ENCODE measurements at regions not wholly inside any gene's neighbourhood (a gene's known extent, or its start where the extent isn't known, plus 50 kb on each side); places are given as distances from the start of the nearest gene placed in this dataset.
A peak's percentile ranks its signal among the peaks of the same experiment; 100 is the strongest.
"Not testable (repeated sequence)": the region's sequence is repeated elsewhere in the genome, so short reads cannot be mapped to it uniquely, and the experiment has no call there.

- CTCF ChIA-PET, result interaction anchor here (0.5 to 2.8 kb wide), 16 partner anchors 10 to 576 kb away, joined by 3 to 12 read pairs (median 4); no protein-coding TSS in a partner anchor
- POLR2A ChIA-PET, result no interaction called here
- DNase-seq (ENCODE audit: low read depth, low spot score), result no peak
Observed at GRCh38 chr7:132004529-132004928, 448.1 kb upstream of the PODXL start.

GRCh38 chr7:132002343-132002968 lies 446.0 kb upstream of the PODXL start:
- CTCF ChIA-PET, result interaction anchor here (2.8 kb wide), 1 partner anchor 143 kb away, joined by 12 read pairs; no protein-coding TSS in a partner anchor
- TF ChIP-seq CTCF (IDR thresholded peaks at IDR 0.05; ENCODE audit: insufficient read depth, low read length, missing control alignments), result no peak
- POLR2A ChIA-PET, result no interaction called here
- H3K4me3 ChIP-seq (ENCODE audit: low read depth, low read length), result no peak overlapping the region
- DNase-seq (ENCODE audit: low read depth, low spot score), result no peak

More at GRCh38 chr7:132004529-132004928, 448.1 kb upstream of the PODXL start:
- peak; percentile 43 for TF ChIP-seq CTCF (IDR thresholded peaks at IDR 0.05; ENCODE audit: insufficient read depth, low read length, missing control alignments)
- no peak overlapping the region for H3K4me3 ChIP-seq (ENCODE audit: low read depth, low read length)

- CTCF ChIA-PET, result no interaction called here
- H3K4me3 ChIP-seq (ENCODE audit: low read depth, low read length), result no peak overlapping the region
- POLR2A ChIA-PET, result no interaction called here
- TF ChIP-seq CTCF (IDR thresholded peaks at IDR 0.05; ENCODE audit: insufficient read depth, low read length, missing control alignments), result no peak
- no peak for DNase-seq (ENCODE audit: low read depth, low spot score)
Observed at GRCh38 chr7:132001146-132001545, 444.7 kb upstream of the PODXL start.

- POLR2A ChIA-PET, result no interaction called here
- DNase-seq (ENCODE audit: low read depth, low spot score), result no peak
- no peak for TF ChIP-seq CTCF (IDR thresholded peaks at IDR 0.05; ENCODE audit: insufficient read depth, low read length, missing control alignments)
- CTCF ChIA-PET, result no interaction called here
- H3K4me3 ChIP-seq (ENCODE audit: low read depth, low read length), result no peak overlapping the region
Observed at GRCh38 chr7:131999193-131999592, 442.8 kb upstream of the PODXL start.

- DNase-seq (ENCODE audit: low read depth, low spot score), result no peak
- H3K4me3 ChIP-seq (ENCODE audit: low read depth, low read length), result no peak overlapping the region
- TF ChIP-seq CTCF (IDR thresholded peaks at IDR 0.05; ENCODE audit: insufficient read depth, low read length, missing control alignments), result no peak
- POLR2A ChIA-PET, result no interaction called here
- CTCF ChIA-PET, result interaction anchor here (1.1 to 2.1 kb wide), 2 partner anchors 9 to 136 kb away, joined by 3 to 6 read pairs; no protein-coding TSS in a partner anchor
Observed at GRCh38 chr7:131995324-131995723, 438.9 kb upstream of the PODXL start.

GRCh38 chr7:131981069-131981468 lies 424.6 kb upstream of the PODXL start:
- H3K4me3 ChIP-seq (ENCODE audit: low read depth, low read length); POLR2A ChIA-PET; DNase-seq (ENCODE audit: low read depth, low spot score); CTCF ChIA-PET: not testable (repeated sequence)

- H3K4me3 ChIP-seq (ENCODE audit: low read depth, low read length); POLR2A ChIA-PET; DNase-seq (ENCODE audit: low read depth, low spot score): not testable (repeated sequence)
- CTCF ChIA-PET, result interaction anchor here (0.9 kb wide), 1 partner anchor 26 kb away, joined by 3 read pairs; no protein-coding TSS in a partner anchor
Observed at GRCh38 chr7:131978118-131978517, 421.7 kb upstream of the PODXL start.

Measured in AG04449 (cell line).